Ectodermal cell (in vitro differentiated cells): ENCODE measurements at regions not wholly inside any gene's neighbourhood (a gene's known extent, or its start where the extent isn't known, plus 50 kb on each side); places are given as distances from the start of the nearest gene placed in this dataset.
"Not testable (repeated sequence)": the region's sequence is repeated elsewhere in the genome, so short reads cannot be mapped to it uniquely, and the experiment has no call there.

ENCODE experiments used
- H3K27ac ChIP-seq: 2 replicates; pipeline ENCODE4 v1.7.0; 2013; ENCODE audit warnings: mild to moderate bottlenecking, low read depth, low read length; ENCODE audit not compliant: insufficient read depth, poor library complexity, severe bottlenecking
- H3K27me3 ChIP-seq: 2 replicates; pipeline ENCODE4 v1.7.0; 2013; ENCODE audit warnings: mild to moderate bottlenecking, low read length; ENCODE audit not compliant: insufficient read depth, control insufficient read depth, poor library complexity, severe bottlenecking
- H3K36me3 ChIP-seq: one replicate; pipeline ENCODE4 v1.7.0; 2013; ENCODE audit warnings: low read length; ENCODE audit not compliant: control insufficient read depth, insufficient read depth
- H3K4me1 ChIP-seq: one replicate; pipeline ENCODE4 v1.7.0; 2013; ENCODE audit warnings: low read length; ENCODE audit not compliant: control insufficient read depth, insufficient read depth
- H3K4me3 ChIP-seq: 2 replicates; pipeline ENCODE4 v1.7.0; 2013; ENCODE audit warnings: low read depth, low read length, control low read depth; ENCODE audit not compliant: insufficient read depth
- H3K9me3 ChIP-seq: 2 replicates; pipeline ENCODE4 v1.7.0; 2013; ENCODE audit warnings: mild to moderate bottlenecking, low read length, moderate library complexity; ENCODE audit not compliant: control insufficient read depth
- WGBS, 2 experiments: methylation state at CpG; one replicate each; pipeline ENCODE4 v1.1.7; 2013; ENCODE audit warnings: missing lambda C conversion rate in 2 of 2; 5-methylcytosine and 5-hydroxymethylcytosine counted together

GRCh38 chr1:16794609-16795008 lies 54.3 kb downstream of the RNU1-4 start:
- H3K4me3 ChIP-seq, H3K4me1 ChIP-seq, H3K9me3 ChIP-seq, H3K36me3 ChIP-seq, H3K27me3 ChIP-seq, H3K27ac ChIP-seq: not testable (repeated sequence)
- WGBS, 2 experiments: 92 to 97% methylated on average over 6 of the region's 6 CpGs

- H3K36me3 ChIP-seq, H3K4me3 ChIP-seq, H3K27ac ChIP-seq, H3K27me3 ChIP-seq, H3K9me3 ChIP-seq, H3K4me1 ChIP-seq: not testable (repeated sequence)
- 91 to 93% methylated on average over 5 of the region's 7 CpGs for WGBS, 2 experiments
These were observed 54.8 kb downstream of the RNU1-4 start for GRCh38 chr1:16795119-16795518.

- not testable (repeated sequence) for H3K4me1 ChIP-seq, H3K27me3 ChIP-seq, H3K27ac ChIP-seq, H3K9me3 ChIP-seq, H3K36me3 ChIP-seq, H3K4me3 ChIP-seq
- 67 to 72% methylated on average over 8 of the region's 8 CpGs for WGBS, 2 experiments
These were observed 55.9 kb downstream of the RNU1-4 start for GRCh38 chr1:16796179-16796578.

DNA sequence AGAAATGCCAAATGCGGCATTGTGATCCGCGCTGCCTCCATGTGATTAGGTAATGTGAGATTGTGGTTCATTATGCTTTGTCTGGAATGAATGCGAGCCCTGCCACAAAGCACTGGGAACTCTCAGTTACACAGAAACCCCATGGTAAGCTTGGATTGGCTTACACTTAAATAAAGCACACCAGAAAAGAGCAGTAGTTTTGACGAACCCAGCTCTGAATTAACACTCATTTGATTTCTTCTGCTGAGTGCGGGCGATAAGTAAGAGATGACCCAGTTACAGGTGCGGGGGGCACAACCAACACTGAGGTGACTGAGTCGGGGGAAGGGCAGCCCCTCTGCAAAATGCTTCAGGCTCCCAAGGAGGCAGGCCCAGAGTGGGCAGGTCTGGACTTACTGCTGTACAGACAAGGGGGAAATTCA lies 56.3 kb downstream of the RNU1-4 start:
- not testable (repeated sequence) for H3K4me3 ChIP-seq, H3K36me3 ChIP-seq, H3K27me3 ChIP-seq, H3K4me1 ChIP-seq, H3K9me3 ChIP-seq
- 71 to 77% methylated on average over 9 of the region's 9 CpGs for WGBS, 2 experiments
- H3K27ac ChIP-seq: peak overlapping the region; percentile 70

- H3K4me3 ChIP-seq, H3K4me1 ChIP-seq, H3K36me3 ChIP-seq, H3K27me3 ChIP-seq, H3K9me3 ChIP-seq: not testable (repeated sequence)
- 67 to 78% methylated on average over 2 of the region's 4 CpGs for WGBS, 2 experiments
- peak overlapping the region; percentile 70 for H3K27ac ChIP-seq
These were observed 56.7 kb downstream of the RNU1-4 start for GRCh38 chr1:16797065-16797464.

GRCh38 chr1:16798050-16798449 lies 57.7 kb downstream of the RNU1-4 start:
- not testable (repeated sequence) for H3K4me3 ChIP-seq, H3K4me1 ChIP-seq, H3K27ac ChIP-seq, H3K9me3 ChIP-seq, H3K36me3 ChIP-seq, H3K27me3 ChIP-seq
- 93% methylated on average over 2 of the region's 2 CpGs for WGBS, 2 experiments
